ENCODE measurements at regions not wholly inside any gene's neighbourhood (a gene's known extent, or its start where the extent isn't known, plus 50 kb on each side); places are given as distances from the start of the nearest gene placed in this dataset.

DNA sequence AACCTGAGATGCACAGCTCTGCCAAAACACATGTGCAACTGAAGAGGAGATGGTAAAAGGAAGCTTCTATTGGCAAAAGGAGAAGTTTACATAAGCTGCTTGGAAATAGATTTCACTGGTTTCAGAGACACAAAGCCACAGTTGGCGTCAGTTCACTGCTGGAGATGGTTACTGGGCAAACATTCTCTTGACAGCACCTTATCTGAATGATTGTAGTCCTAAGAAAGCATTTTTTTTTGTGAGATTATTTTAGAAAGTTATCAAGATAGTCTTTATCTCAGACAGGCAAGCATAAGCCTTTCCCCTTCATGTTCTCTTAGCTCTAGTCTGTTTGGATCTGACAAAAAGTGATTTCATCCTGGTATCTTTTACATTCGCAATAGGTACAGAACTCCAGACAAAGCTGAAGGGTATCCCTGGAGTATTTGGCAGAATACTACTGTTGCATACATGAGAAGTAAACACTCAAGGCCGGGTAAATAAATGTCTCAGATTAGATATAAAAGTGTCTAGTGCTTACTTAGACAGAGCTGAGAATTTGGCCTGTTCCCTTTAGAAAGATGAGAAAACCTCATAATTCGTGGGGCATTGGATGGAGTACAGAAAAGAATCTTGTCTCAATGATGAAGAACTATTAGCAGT, 1668.0 kb upstream of the NUDT12 start:
- no peak for TF ChIP-seq EZH2 (IDR thresholded peaks at IDR 0.05)
- no peak for TF ChIP-seq YY1 (IDR thresholded peaks at IDR 0.05; ENCODE audit: extremely low read depth, insufficient replicate concordance, low read depth, low read length)
- TF ChIP-seq ZFX (IDR thresholded peaks at IDR 0.05) = no peak
- TF ChIP-seq, protein P1, sequence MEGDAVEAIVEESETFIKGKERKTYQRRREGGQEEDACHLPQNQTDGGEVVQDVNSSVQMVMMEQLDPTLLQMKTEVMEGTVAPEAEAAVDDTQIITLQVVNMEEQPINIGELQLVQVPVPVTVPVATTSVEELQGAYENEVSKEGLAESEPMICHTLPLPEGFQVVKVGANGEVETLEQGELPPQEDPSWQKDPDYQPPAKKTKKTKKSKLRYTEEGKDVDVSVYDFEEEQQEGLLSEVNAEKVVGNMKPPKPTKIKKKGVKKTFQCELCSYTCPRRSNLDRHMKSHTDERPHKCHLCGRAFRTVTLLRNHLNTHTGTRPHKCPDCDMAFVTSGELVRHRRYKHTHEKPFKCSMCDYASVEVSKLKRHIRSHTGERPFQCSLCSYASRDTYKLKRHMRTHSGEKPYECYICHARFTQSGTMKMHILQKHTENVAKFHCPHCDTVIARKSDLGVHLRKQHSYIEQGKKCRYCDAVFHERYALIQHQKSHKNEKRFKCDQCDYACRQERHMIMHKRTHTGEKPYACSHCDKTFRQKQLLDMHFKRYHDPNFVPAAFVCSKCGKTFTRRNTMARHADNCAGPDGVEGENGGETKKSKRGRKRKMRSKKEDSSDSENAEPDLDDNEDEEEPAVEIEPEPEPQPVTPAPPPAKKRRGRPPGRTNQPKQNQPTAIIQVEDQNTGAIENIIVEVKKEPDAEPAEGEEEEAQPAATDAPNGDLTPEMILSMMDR (IDR thresholded peaks at IDR 0.05 in 2 of 3, conservative IDR thresholded peaks at IDR 0.05 in 1 of 3; ENCODE audit: borderline replicate concordance in 1 of 3, insufficient read depth in 1 of 3, low read depth in 2 of 3, low read length in 2 of 3) = no peak

Data from HCT116 (cell line).